GM12865 (cell line): ENCODE measurements at regions not wholly inside any gene's neighbourhood (a gene's known extent, or its start where the extent isn't known, plus 50 kb on each side); places are given as distances from the start of the nearest gene placed in this dataset.

Experiments used
- DNase-seq: peaks from one replicate; pipeline ENCODE4 v3.0.0; 2010; ENCODE audit warnings: low read depth
- H3K4me3 ChIP-seq: 2 replicates; pipeline ENCODE4 v1.5.1; 2011; ENCODE audit warnings: mild to moderate bottlenecking, low read depth, low read length, control low read depth
- TF ChIP-seq, protein P1 (sequence below): IDR thresholded peaks from 2 replicates; pipeline ENCODE4 v1.5.1; 2011; ENCODE audit warnings: low read length, control low read depth, low read depth, inconsistent platforms; ENCODE audit not compliant: insufficient read depth; ENCODE audit errors: missing control alignments

DNA sequence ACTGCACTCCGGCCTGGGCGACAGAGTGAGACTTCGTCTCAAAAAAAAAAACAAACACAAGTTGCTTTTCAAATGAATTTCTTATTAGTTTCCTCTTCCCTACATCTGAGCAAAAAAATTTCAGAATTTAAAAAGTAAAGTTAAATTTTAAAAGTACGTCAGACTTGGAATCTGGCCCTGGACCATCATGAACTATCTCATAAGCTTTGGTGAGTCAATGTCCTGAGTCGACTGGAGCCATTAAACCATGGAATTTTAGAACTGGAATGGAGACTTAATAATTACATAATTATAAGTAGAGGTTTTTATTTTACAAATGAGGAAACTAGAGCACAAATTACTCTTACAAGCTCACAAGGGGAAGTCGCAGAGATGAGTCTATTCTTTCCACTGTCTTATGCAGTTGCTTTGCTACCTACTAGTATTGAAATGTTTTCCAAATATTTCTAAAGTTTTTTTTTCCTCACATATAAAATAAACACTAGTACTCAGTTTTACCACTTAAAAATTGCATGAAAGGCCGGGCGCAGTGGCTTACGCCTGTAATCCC is 98.0 kb upstream of the ZNF608 start:
- TF ChIP-seq, protein P1, sequence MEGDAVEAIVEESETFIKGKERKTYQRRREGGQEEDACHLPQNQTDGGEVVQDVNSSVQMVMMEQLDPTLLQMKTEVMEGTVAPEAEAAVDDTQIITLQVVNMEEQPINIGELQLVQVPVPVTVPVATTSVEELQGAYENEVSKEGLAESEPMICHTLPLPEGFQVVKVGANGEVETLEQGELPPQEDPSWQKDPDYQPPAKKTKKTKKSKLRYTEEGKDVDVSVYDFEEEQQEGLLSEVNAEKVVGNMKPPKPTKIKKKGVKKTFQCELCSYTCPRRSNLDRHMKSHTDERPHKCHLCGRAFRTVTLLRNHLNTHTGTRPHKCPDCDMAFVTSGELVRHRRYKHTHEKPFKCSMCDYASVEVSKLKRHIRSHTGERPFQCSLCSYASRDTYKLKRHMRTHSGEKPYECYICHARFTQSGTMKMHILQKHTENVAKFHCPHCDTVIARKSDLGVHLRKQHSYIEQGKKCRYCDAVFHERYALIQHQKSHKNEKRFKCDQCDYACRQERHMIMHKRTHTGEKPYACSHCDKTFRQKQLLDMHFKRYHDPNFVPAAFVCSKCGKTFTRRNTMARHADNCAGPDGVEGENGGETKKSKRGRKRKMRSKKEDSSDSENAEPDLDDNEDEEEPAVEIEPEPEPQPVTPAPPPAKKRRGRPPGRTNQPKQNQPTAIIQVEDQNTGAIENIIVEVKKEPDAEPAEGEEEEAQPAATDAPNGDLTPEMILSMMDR, result no peak
- no peak for DNase-seq
- H3K4me3 ChIP-seq, result no peak overlapping the region

DNA sequence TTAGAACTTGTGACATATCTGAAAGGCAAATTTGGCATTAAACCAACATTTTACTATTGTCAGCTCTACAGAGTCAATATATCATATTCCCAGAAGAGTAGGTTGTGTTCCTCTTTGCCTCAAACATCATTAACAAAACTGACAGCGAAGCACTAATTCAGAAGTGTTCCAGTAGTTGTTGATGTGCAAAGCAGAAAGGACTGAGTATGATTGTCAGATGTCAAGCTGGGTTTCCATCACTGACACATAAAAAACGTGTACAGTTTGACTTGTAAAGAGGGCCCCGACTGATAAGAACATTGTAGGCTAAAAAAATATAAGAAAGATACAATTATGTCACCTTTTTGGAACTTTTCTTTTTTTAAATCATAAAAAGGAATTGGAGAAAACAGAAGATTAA is 101.5 kb upstream of the ZNF608 start:
- H3K4me3 ChIP-seq, result no peak overlapping the region
- TF ChIP-seq, protein P1, result no peak
- DNase-seq, result no peak

DNA sequence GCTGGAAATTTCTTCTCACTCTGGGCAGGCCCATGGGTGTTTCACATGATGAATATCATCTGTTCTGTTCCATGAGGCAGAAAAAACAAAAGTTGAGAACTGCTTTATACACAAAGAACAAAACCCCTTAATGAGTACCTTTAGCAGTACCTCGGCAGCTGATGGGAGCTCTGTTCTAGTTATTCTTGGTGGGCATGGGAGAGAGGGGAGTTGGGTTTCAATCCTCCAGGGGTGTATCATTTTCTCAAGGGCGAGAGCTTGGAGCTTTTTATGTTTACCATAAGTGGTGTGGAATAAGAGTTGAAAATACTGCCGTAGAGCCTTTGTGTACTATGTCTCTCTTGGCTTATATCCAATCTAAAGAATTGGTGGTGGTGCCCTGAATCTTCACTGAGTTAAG is 103.3 kb upstream of the ZNF608 start:
- TF ChIP-seq, protein P1, result no peak
- no peak for DNase-seq
- no peak overlapping the region for H3K4me3 ChIP-seq

DNA sequence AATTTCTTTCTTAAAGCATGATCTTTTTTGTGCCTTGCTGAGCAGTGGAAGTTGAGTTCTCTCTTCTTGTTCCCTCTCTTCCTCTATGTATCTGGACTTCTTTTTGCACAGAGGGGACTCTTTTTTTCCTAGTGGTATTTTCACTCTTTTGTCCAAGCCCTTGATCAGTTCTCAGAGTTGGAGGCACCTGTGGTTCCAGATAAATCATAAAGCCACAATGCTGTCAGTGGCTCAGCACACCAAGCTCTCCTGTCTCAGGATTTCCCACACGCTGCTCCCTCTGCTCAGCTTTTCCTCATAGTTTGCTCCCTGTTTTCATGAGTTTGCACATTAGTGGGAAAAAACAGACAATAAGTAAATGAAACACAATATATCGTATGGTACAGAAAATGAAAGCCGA is 110.3 kb upstream of the ZNF608 start:
- TF ChIP-seq, protein P1, result no peak
- no peak overlapping the region for H3K4me3 ChIP-seq
- DNase-seq, result no peak

DNA sequence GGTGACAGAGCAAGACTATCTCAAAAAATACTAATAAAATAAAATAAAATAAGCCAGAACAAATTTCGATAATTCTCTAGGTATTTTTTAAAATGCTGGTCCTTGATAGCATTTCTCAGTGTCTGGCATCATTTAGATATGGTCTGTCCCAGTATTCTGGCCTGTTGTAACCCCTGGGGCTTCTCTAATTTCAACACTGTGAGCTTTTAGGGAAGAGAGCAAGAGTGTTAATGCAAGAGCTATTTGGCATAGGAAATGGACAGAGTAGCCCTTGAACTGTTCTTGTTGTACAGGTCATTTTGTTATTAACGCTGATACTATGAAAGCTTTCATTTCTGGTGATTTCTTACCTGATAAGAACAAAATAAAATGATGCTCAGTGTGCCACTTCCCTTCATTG is 112.2 kb upstream of the ZNF608 start:
- H3K4me3 ChIP-seq, result no peak overlapping the region
- DNase-seq, result no peak
- TF ChIP-seq, protein P1, result no peak

DNA sequence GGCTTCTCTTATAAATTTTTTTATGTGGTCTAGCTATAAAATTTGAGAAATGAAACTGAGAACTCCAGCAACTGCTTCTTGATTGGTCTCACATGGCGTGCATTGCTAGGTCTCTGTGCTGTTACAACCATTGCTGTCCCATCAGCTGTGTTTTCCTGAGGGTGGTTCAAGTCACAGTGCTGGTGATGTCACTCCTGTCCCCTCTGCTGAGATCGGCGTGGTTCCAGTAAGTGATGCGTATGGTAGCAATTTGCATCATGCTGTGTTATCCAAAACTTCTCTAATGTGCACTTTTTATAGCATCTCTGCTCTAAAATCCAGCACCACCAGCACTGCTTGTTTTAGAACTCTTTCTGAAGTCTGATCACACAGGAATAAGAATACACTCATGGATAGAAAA is 112.6 kb upstream of the ZNF608 start:
- TF ChIP-seq, protein P1, result no peak
- H3K4me3 ChIP-seq, result no peak overlapping the region
- DNase-seq, result no peak

DNA sequence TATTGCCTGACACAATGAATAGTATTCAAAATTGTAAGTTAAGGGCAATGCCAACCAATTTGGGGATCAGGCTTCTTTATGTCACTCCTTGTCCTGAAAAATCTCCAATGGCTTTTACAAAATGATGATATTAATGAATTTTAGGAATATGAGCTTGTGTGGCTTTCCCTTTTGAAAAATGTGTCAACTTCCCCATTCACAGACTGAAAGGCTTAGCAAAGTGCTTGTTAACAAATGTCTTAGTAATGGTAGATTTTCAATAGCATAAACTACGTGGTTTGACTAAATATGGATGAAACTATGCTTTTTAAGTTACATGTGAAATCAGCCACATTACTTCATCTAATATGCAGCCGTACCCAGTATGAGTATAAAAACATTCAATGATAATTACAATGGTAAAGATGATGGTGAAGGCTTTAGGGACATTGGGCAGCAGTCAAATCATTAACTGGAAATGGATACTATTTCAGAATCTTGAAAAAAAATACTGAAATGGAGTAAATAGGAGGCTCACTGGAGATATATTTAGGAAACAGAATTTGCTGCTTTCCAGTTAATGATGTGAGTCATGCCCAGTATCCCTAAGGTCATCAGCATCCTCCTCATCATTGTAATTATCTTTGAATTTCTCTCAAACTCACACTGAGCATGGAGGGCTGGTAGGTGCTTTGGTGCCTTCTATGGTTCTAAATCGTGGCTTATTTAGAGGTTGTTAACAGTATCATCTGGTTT is 113.3 kb upstream of the ZNF608 start:
- TF ChIP-seq, protein P1, result no peak

More for the DNA sequence above, 113.3 kb upstream of the ZNF608 start:
- H3K4me3 ChIP-seq, result no peak overlapping the region
- DNase-seq, result no peak
